Activated CD4-positive, alpha-beta memory T cell treated with anti-CD3 and anti-CD28 coated beads, Interleukin-2, amount 10 ng/mL, durations not matched to agents 7 days and 5 days (primary cell): ENCODE measurements at regions not wholly inside any gene's neighbourhood (a gene's known extent, or its start where the extent isn't known, plus 50 kb on each side); places are given as distances from the start of the nearest gene placed in this dataset.
"Not testable (repeated sequence)": the region's sequence is repeated elsewhere in the genome, so short reads cannot be mapped to it uniquely, and the experiment has no call there.

Experiments used
- CTCF ChIA-PET: fragments of 350-600 bp; sonication (Branson Sonifier 250); formaldehyde crosslinking; loops from one replicate; lab custom pipeline; 2021; ENCODE audit warnings: antibody characterized with exemption, inconsistent platforms; lab: Charles Lee
- POLR2A ChIA-PET: fragments of 350-600 bp; sonication (Branson Sonifier 250); formaldehyde crosslinking; loops from one replicate; lab custom pipeline; 2021; ENCODE audit warnings: antibody characterized with exemption; lab: Charles Lee
- DNase-seq: peaks from one replicate; pipeline ENCODE4 v3.0.0-alpha.2; 2020
- H3K27ac Mint-ChIP-seq: one replicate; pipeline ENCODE4 v1.8.0; 2021; ENCODE audit warnings: mild to moderate bottlenecking, mixed read lengths
- H3K27me3 Mint-ChIP-seq: one replicate; pipeline ENCODE4 v1.8.0; 2021; ENCODE audit warnings: mixed read lengths
- H3K36me3 Mint-ChIP-seq: one replicate; pipeline ENCODE4 v1.8.0; 2021; ENCODE audit warnings: low read depth, mixed read lengths
- H3K4me1 Mint-ChIP-seq: one replicate; pipeline ENCODE4 v1.8.0; 2021; ENCODE audit warnings: mixed read lengths
- H3K4me3 Mint-ChIP-seq: one replicate; pipeline ENCODE4 v1.8.0; 2021; ENCODE audit warnings: mild to moderate bottlenecking, mixed read lengths
- H3K9me3 Mint-ChIP-seq: one replicate; pipeline ENCODE4 v1.8.0; 2021; ENCODE audit warnings: mixed read lengths

DNA sequence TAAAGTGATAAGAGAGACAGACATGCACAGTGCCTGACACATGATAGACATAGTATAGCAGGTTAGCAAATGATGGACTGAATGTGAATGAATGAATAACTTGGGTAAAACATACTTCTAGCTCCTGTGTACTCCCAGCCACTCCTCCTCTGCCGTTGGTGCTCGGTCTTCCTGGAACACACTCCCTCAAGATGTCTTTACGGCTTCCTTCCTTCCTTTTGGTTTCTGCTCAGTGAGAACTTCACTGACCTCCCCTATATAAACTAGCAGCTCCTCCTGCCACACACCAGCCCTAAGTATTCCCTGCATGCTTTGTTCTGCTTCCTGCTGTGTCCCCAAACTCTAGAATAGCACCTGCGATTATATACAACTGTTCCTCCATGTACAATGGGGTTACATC, 50.2 kb downstream of the RAD54L2 start:
- no peak for DNase-seq
- no peak overlapping the region for H3K4me3 Mint-ChIP-seq
- H3K27ac Mint-ChIP-seq: peak overlapping the region; percentile 4
- H3K36me3 Mint-ChIP-seq: peaks cover 29% of the 10 kb centered on the region
- CTCF ChIA-PET: interaction anchor here (0.7 to 1.7 kb wide), 2 partner anchors 86 to 231 kb away, joined by 3 to 4 read pairs; no protein-coding TSS in a partner anchor
- peaks cover 9% of the 10 kb centered on the region for H3K4me1 Mint-ChIP-seq
- H3K27me3 Mint-ChIP-seq: no peaks in the 10 kb centered on the region
- no peaks in the 10 kb centered on the region for H3K9me3 Mint-ChIP-seq
- POLR2A ChIA-PET: interaction anchor here (1.0 to 1.6 kb wide), 2 partner anchors 15 to 49 kb away, joined by 3 to 5 read pairs; no protein-coding TSS in a partner anchor

DNA sequence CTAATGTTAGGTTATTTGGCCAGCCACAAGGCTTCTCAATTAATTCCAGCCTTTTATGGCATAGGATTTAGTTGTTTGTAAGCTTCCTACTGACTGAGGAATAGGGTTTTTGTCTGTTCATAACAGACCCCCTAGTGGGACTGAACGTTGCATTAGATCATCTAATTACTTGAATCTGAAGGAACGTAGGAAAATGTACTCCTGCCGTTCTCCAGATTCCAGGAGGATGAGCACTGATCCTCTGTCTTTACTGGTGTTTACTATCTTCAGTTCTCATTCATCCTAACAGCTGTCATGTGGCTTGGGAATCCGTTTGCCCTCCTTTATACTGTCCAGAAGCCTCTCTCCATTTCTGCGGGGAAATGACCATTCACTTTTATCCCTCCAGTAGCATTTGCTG, 52.7 kb downstream of the RAD54L2 start:
- no peak for DNase-seq
- ChIA-PET POLR2A (interaction anchor here (0.7 kb wide), 1 partner anchor 19 kb away, joined by 3 read pairs; no protein-coding TSS in a partner anchor), CTCF (interaction anchor here (0.7 kb wide), 1 partner anchor 92 kb away, joined by 3 read pairs; the partner anchor contains the start of gene DCAF1)
- Mint-ChIP-seq H3K4me3 (no peak overlapping the region), H3K27ac (no peak overlapping the region), H3K4me1 (peaks cover 9% of the 10 kb centered on the region), H3K9me3 (no peaks in the 10 kb centered on the region), H3K36me3 (peaks cover 41% of the 10 kb centered on the region), H3K27me3 (no peaks in the 10 kb centered on the region)

DNA sequence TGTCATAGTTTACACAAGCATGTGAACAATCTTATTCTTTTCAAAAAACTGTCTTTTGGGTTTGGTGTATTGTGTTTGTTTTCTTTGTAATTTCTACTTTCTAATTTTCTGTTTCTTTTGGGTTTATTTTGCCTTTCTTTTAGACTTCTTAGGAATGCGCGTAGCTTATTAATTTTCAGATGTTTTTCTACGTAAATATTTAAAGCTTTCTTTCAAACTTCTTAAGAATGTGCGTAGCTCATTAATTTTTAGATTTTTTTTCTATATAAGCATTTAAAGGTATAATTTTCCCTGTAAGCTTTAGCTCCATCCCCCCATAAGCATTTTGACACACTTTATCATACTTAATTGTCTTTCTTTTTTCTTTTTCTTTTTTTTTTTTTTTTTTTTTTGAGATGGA, 55.2 kb downstream of the RAD54L2 start:
- no peak overlapping the region for H3K27ac Mint-ChIP-seq
- H3K4me3 Mint-ChIP-seq: no peak overlapping the region
- no peaks in the 10 kb centered on the region for H3K27me3 Mint-ChIP-seq
- ChIA-PET CTCF (no interaction called here), POLR2A (no interaction called here)
- no peaks in the 10 kb centered on the region for H3K9me3 Mint-ChIP-seq
- peaks cover 3% of the 10 kb centered on the region for H3K4me1 Mint-ChIP-seq
- peaks cover 35% of the 10 kb centered on the region for H3K36me3 Mint-ChIP-seq
- DNase-seq: no peak

DNA sequence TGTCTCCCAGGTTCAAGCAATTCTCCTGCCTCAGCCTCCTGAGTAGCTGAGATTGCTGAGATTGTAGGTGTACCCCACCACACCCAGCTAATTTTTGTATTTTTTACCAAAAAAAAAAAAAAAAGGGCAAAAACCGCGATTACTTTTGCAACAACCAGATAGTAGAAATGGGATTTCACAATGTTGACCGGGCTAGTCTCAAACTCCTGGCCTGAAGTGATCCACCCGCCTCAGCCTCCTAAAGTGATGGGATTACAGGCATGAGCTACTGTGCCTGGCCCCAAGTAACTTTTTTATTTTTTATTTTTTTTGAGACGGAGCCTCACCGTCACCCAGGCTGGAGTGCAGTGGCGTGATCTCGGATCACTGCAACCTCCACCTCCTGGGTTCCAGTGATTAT, 61.1 kb downstream of the RAD54L2 start:
- H3K27ac Mint-ChIP-seq, H3K4me1 Mint-ChIP-seq, DNase-seq, CTCF ChIA-PET, H3K4me3 Mint-ChIP-seq, POLR2A ChIA-PET, H3K9me3 Mint-ChIP-seq, H3K27me3 Mint-ChIP-seq: not testable (repeated sequence)
- peaks cover 12% of the 10 kb centered on the region for H3K36me3 Mint-ChIP-seq

DNA sequence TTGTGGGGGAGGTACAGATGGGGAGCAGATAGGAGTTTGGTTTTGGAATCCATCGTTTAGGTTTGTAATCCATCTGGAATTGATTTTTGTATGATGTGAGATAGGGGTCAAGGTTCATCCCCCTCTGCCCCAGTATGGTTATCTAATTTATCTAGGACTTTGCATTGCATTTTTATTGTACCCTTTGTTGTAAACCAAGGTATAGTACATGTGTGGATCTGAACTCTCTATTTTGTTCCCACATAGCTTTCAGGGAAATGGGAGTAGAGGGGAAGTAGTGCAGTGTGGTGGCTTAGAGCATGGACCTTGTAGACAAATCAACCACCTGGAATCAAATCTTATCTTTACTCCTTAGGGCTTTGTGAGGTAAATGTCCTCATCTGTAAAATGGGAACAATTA, 65.7 kb downstream of the RAD54L2 start:
- ChIA-PET POLR2A (no interaction called here), CTCF (no interaction called here)
- Mint-ChIP-seq H3K27me3 (no peaks in the 10 kb centered on the region), H3K4me1 (peaks cover 9% of the 10 kb centered on the region), H3K9me3 (no peaks in the 10 kb centered on the region), H3K36me3 (peaks cover 15% of the 10 kb centered on the region), H3K27ac (no peak overlapping the region), H3K4me3 (no peak overlapping the region)
- DNase-seq: no peak

DNA sequence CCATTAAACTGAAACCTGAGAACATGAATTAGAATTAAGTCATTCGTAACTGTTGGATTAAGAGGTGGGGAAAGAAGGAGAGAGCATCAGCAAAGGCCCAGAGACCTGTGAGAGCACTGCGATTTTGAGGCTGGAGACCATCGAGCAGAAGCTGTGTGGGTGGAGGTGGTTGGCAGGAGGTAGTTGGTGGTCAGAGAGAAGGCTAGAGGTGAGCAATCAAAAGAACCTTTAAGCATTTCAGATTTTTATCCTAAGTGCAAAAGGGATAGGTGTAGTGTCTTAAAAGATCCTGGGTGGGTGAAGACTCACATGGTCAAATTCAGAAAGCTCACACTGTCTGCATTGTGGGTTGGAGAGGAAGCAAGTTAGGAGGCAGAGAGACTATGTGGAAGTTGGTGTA, 65.1 kb upstream of the TEX264 start:
- CTCF ChIA-PET: no interaction called here
- Mint-ChIP-seq H3K4me3 (no peak overlapping the region), H3K27me3 (no peaks in the 10 kb centered on the region), H3K9me3 (no peaks in the 10 kb centered on the region), H3K27ac (no peak overlapping the region), H3K4me1 (peaks cover 9% of the 10 kb centered on the region), H3K36me3 (peaks cover 17% of the 10 kb centered on the region)
- POLR2A ChIA-PET: no interaction called here
- DNase-seq: no peak

DNA sequence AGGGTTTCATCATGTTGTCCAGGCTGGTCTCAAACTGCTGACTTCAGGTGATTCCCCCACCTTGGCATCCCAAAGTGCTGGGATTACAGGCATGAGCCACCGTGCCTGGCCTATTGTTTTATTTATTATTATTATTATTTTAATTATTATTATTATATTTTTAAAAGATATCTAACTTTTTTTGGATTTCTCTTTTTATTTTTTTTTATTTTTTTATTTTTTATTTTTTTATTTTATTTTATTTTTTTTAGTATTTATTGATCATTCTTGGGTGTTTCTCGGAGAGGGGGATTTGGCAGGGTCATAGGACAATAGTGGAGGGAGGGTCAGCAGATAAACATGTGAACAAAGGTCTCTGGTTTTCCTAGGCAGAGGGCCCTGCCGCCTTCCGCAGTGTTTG, 64.2 kb upstream of the TEX264 start:
- H3K27me3 Mint-ChIP-seq, H3K27ac Mint-ChIP-seq, H3K9me3 Mint-ChIP-seq, CTCF ChIA-PET, POLR2A ChIA-PET, H3K4me3 Mint-ChIP-seq, DNase-seq: not testable (repeated sequence)
- Mint-ChIP-seq H3K36me3 (peaks cover 17% of the 10 kb centered on the region), H3K4me1 (peaks cover 11% of the 10 kb centered on the region)

DNA sequence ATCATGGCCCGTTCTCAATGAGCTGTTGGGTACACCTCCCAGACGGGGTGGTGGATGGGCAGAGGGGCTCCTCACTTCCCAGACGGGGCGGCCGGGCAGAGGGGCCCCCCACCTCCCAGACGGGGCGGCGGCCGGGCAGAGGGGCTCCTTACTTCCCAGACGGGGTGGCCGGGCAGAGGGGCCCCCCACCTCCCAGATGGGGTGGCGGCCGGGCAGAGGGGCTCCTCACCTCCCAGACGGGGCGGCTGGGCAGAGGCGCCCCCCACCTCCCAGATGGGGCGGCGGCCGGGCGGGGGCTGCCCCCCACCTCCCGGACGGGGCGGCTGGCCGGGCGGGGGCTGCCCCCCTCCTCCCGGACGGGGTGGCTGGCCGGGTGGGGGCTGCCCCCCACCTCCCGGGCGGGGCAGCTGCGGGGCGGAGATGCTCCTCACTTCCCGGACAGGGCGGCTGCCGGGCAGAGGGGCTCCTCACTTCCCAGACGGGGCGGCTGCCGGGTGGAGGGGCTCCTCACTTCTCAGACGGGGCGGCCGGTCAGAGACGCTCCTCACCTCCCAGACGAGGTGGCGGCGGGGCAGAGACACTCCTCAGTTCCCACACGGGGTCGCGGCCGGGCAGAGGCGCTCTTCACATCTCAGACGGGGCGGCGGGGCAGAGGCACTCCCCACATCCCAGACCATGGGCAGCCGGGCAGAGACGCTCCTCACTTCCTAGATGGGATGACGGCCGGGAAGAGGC, 63.3 kb upstream of the TEX264 start:
- DNase-seq, H3K9me3 Mint-ChIP-seq, CTCF ChIA-PET, POLR2A ChIA-PET, H3K27me3 Mint-ChIP-seq, H3K4me3 Mint-ChIP-seq, H3K27ac Mint-ChIP-seq: not testable (repeated sequence)
- peaks cover 12% of the 10 kb centered on the region for H3K4me1 Mint-ChIP-seq
- H3K36me3 Mint-ChIP-seq: peaks cover 17% of the 10 kb centered on the region

DNA sequence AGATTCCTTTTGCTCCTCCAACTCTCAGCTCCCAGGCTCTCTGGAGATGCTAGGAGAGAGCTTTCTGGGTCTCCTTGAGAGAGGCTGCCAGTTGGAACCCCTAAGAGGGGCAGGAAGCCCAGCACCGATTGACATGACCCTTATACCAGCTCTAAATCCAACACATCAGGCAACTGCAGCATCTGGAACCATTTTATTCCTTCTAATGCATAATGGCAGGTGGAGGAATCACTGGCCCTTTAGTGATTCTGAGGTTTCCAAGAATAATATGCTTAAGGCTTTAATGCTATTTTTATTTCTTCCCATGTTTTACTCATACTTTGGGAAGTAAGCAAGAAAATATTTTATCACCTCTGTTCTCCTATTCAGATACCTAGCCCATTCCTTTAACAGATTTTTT, 60.3 kb upstream of the TEX264 start:
- Mint-ChIP-seq H3K4me1 (peaks cover 9% of the 10 kb centered on the region), H3K27me3 (no peaks in the 10 kb centered on the region), H3K36me3 (peaks cover 14% of the 10 kb centered on the region), H3K4me3 (no peak overlapping the region), H3K27ac (no peak overlapping the region), H3K9me3 (no peaks in the 10 kb centered on the region)
- ChIA-PET POLR2A (no interaction called here), CTCF (interaction anchor here (0.8 kb wide), 1 partner anchor 14 kb away, joined by 5 read pairs; no protein-coding TSS in a partner anchor)
- DNase-seq: no peak

DNA sequence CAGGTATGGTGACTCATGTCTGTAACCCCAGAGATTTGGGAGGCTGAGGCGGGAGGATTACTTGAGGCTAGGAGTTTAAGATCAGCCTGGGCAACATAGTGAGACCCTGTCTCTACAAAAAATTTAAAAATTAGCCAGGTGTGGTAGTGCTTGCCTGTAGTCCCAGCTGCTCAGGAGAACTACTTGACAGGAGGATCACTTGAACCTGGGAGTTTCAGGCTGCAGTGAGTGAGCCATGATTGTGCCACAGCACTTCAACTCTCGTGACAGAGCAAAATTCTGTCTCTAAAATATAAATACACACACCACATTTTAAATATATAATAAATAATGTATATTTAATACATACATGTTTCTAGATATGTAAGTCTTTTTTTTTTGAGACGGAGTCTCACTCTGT, 53.5 kb upstream of the TEX264 start:
- Mint-ChIP-seq H3K4me3 (no peak overlapping the region), H3K36me3 (no peaks in the 10 kb centered on the region), H3K27ac (no peak overlapping the region), H3K27me3 (no peaks in the 10 kb centered on the region), H3K9me3 (no peaks in the 10 kb centered on the region), H3K4me1 (peaks cover 6% of the 10 kb centered on the region)
- ChIA-PET POLR2A (no interaction called here), CTCF (interaction anchor here (1.2 kb wide), 1 partner anchor 115 kb away, joined by 3 read pairs; no protein-coding TSS in a partner anchor)
- DNase-seq: no peak

DNA sequence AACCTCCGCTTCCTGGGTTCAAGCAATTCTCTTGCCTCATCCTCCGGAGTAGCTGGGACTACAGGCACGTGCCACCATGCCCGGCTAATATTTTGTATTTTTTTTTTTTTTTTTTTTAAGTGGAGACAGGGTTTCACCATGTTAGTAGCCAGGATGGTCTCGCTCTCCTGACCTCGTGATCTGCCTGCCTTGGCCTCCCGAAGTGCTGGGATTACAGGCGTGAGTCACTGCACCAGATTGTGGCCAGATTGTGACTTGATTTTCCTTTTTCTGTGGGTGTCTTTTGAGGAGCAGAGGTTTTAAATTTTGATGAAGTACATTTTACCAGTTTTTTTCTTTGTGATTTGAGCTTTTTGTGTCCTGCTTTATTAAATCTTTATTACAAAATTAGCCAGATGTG, 53.0 kb upstream of the TEX264 start:
- CTCF ChIA-PET: interaction anchor here (1.2 kb wide), 1 partner anchor 116 kb away, joined by 3 read pairs; no protein-coding TSS in a partner anchor
- H3K27me3 Mint-ChIP-seq, H3K36me3 Mint-ChIP-seq, POLR2A ChIA-PET, H3K4me3 Mint-ChIP-seq, H3K27ac Mint-ChIP-seq, DNase-seq, H3K4me1 Mint-ChIP-seq, H3K9me3 Mint-ChIP-seq: not testable (repeated sequence)

DNA sequence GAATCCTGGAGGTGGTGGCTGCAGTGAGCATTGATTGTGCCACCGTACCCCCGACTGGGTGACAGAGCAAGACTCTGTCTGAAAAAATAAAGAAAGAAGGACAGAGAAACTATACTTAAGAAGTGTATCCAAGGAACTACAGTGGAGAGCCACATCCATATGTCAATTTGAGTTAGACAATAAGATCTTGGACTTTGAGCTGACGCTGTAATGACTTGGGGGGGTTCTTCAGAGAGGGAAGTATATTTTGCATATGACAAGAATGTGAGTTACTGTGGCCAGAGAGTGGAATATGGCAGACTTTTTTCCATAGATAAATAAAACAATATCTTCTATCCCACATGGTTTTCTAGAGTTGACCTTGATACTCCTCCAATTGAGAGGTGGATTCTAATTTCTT, 52.6 kb upstream of the TEX264 start:
- peaks cover 6% of the 10 kb centered on the region for H3K4me1 Mint-ChIP-seq
- no peak for DNase-seq
- H3K36me3 Mint-ChIP-seq: no peaks in the 10 kb centered on the region
- no peak overlapping the region for H3K4me3 Mint-ChIP-seq
- H3K27ac Mint-ChIP-seq: no peak overlapping the region
- H3K9me3 Mint-ChIP-seq: no peaks in the 10 kb centered on the region
- no peaks in the 10 kb centered on the region for H3K27me3 Mint-ChIP-seq
- ChIA-PET CTCF (interaction anchor here (1.2 kb wide), 1 partner anchor 116 kb away, joined by 3 read pairs; no protein-coding TSS in a partner anchor), POLR2A (no interaction called here)

DNA sequence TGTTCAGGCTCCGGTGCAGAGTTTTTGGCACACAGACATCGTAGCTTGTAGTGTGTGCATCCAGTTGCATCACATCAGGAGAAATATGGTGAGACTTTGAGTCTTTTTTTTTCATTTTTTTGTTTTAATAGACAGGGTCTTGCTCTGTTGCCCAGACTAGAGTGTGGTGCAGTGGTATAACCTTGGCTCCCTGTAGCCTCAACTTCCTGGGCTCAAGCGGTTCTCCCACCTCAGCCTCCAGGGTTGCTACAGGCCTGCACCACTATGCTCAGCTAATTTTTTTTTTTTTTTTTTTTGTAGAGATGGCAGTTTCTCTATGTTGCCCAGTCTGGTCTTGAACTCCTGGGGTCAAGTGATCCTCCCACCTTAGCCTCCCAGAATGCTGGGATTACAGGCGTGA, 51.1 kb upstream of the TEX264 start:
- peaks cover 6% of the 10 kb centered on the region for H3K4me1 Mint-ChIP-seq
- H3K9me3 Mint-ChIP-seq: no peaks in the 10 kb centered on the region
- no peaks in the 10 kb centered on the region for H3K36me3 Mint-ChIP-seq
- CTCF ChIA-PET: no interaction called here
- H3K27ac Mint-ChIP-seq: no peak overlapping the region
- no peak overlapping the region for H3K4me3 Mint-ChIP-seq
- H3K27me3 Mint-ChIP-seq: no peaks in the 10 kb centered on the region
- POLR2A ChIA-PET: no interaction called here
- DNase-seq: no peak

DNA sequence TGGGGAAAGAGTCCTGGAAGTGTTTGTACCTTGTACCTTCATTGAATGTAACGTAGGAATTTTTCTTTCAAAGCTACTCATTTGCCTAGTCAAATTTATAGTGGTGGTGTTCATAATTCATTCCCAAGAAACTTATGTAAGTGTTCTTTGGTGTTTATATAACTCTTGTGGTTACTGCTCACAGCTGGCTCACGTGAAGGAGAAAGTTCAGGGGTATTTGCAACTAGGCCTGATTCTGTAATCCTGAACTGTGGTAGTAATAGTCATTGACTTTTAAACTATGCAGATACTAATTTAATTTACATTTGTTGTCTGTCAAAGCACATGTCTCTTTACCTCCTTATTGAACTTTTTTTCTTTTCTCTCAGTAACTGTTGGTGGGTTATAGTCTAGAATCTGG, 50.5 kb upstream of the TEX264 start:
- Mint-ChIP-seq H3K4me3 (no peak overlapping the region), H3K27ac (no peak overlapping the region), H3K36me3 (no peaks in the 10 kb centered on the region), H3K4me1 (peaks cover 6% of the 10 kb centered on the region), H3K9me3 (no peaks in the 10 kb centered on the region), H3K27me3 (no peaks in the 10 kb centered on the region)
- DNase-seq: no peak
- POLR2A ChIA-PET: no interaction called here
- CTCF ChIA-PET: no interaction called here
